Middle frontal gyrus (tissue), 1 donor: ENCODE measurements at regions not wholly inside any gene's neighbourhood (a gene's known extent, or its start where the extent isn't known, plus 50 kb on each side); places are given as distances from the start of the nearest gene placed in this dataset.
"Not testable (repeated sequence)": the region's sequence is repeated elsewhere in the genome, so short reads cannot be mapped to it uniquely, and the experiment has no call there.

Source experiments
- DNase-seq: peaks from one replicate; pipeline ENCODE4 v3.0.0-alpha.2; 2015; ENCODE audit warnings: low spot score; ENCODE audit errors: extremely low spot score

- DNase-seq: peak; percentile 12
These were observed 250.0 kb downstream of the NXPE2 start for GRCh38 chr11:114928260-114928870.

- DNase-seq: no peak
These were observed 251.1 kb downstream of the NXPE2 start for GRCh38 chr11:114929351-114930000.

- no peak for DNase-seq
These were observed 260.5 kb downstream of the NXPE2 start for GRCh38 chr11:114938799-114939198.

GRCh38 chr11:114942207-114942606 lies 263.9 kb downstream of the NXPE2 start:
- DNase-seq: no peak

GRCh38 chr11:114949614-114950351 lies 271.5 kb downstream of the NXPE2 start:
- no peak for DNase-seq

DNA sequence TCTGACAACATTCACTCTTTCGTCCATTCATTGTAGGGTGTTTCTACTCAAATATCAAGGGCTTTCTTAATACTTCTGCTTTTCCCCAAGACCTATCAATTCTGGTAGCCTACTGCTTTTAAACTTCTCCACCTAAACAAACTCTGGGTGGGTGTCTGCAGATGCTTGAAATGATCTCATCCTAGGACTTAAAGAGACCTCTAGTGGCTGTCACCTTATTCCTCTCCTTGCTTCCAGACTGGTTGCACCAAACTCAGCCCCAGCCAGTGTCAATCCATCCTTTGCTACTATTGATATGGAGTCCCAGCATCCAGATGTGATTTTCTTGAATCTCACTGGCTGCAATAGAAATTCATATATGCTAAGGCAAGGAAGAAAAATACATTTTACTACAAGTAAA lies 274.7 kb downstream of the NXPE2 start:
- DNase-seq: no peak

GRCh38 chr11:114955923-114956322 lies 277.6 kb downstream of the NXPE2 start:
- DNase-seq: no peak

GRCh38 chr11:114956566-114956965 lies 278.2 kb downstream of the NXPE2 start:
- no peak for DNase-seq

DNA sequence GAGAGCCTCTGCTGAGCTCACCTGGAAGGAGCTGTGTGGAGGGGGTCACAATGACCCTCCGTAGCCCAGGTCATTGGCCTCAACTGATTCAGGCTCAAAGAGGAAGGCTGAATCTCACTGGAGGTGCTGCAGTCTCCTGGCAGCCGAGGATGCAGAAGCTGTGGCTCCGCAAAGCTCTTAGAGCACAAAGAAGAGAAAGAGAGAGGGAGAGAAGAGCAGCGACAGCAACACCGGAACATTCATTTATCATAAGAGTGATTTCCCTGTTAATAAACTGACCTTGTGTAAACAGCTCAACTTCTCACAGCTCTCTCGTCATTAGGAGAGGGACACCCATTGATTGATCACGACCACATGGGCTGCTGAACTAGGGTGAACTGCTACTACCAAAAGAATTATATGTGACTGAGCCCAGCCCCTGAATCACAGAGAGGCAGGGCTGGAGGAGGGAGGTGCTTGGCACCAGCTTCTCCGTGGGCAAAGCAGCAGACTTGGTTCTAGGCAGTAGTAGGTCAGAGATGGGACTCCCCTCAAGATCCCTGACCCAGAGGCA lies 281.7 kb downstream of the NXPE2 start:
- no peak for DNase-seq

- not testable (repeated sequence) for DNase-seq
These were observed 282.5 kb downstream of the NXPE2 start for GRCh38 chr11:114960819-114961218.

DNA sequence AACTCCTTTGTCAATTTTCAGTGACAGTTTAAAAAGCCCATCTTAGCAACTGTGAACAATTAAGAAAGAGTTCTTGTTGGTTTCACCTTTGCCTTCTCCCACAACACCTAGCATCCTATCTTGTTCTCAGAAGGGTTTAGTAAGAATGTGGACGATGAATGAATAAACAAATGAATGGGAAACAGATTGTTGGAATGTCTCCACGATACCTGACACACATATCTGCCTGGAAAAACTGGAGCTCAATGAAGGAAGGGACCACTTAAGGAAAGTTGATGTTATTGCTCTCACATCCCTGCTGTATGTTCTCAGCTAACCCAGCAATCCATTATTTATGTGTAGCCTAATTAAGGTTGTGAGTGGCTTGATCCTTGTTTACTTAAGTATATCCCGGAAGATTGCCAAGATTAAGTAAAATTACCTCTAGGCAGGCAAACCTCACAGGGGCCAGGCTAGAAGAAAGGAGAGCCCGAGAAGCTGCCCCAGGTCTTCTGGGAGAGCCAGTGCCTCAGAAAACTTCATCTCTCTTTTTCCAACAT lies 286.4 kb downstream of the NXPE2 start:
- DNase-seq: no peak

GRCh38 chr11:114970927-114971645 lies 292.8 kb downstream of the NXPE2 start:
- DNase-seq: no peak

DNA sequence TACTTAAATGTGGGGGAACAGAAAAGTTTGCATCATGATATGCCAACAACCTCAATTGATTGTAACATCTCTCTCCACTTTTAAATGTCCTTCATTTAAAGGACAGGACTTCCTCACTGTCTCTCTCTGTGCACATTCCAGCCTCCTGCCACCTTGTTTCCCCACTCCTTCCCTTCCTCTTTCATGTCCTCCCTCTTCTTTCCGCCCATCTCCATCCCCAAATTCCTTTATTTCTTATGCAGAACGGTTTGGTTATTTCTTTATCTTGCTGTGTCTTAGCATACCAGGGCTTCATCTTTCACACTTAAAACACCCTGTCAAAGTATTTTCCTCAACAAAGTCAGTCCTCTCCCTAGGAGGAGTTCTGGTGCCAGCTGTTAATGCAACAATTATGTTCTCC lies 293.8 kb downstream of the NXPE2 start:
- no peak for DNase-seq

DNA sequence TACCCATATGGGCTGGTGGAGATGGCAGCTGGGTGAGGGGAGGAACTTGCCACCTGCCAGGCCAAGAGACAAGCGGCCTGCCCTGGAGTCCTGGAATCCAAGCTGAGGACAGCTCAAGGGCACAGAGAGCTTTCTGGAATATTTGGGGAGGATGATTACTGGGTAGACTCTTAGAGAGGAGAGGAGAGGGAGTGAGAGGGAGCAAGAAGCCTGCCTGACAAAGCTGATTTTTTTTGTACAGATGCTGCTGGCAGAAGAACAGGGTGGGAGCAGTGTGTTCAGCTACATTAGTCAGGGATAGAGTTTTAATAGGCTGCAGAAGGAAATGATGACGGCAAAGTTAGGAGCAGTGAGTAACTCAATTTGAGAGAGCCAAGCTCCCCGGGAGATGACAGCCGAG lies 299.3 kb downstream of the NXPE2 start:
- DNase-seq: no peak

GRCh38 chr11:114982141-114982540 lies 303.8 kb downstream of the NXPE2 start:
- DNase-seq: no peak

DNA sequence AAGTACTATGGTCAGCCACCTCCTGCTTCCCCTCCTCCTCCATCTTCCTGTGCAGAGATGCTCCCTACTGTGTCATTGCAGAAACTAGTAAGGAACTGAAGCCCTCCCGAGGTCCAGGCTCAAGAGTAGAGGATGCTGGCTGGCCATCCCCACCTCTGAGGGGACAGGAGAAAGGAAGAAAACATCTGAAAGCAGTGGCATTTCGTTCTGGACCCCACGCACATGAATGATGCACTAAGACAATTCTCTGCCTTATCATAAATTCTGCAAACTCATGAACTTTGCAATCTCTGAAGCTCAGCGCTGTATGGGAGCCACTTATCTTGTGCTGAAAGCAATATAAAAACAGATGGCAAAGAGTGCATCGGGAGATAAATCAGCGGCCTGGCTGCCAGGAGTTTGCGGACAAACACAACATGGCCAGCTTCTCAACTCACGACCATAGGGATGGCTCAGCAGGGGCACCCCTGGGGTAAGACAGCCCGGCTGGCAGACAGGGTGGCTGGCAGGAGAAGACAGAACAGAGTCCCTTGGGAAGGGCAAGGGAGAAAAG lies 306.4 kb downstream of the NXPE2 start:
- DNase-seq: no peak

GRCh38 chr11:114986365-114986764 lies 308.0 kb downstream of the NXPE2 start:
- DNase-seq: no peak

- DNase-seq: no peak
These were observed 308.9 kb downstream of the NXPE2 start for GRCh38 chr11:114987186-114987760.

DNA sequence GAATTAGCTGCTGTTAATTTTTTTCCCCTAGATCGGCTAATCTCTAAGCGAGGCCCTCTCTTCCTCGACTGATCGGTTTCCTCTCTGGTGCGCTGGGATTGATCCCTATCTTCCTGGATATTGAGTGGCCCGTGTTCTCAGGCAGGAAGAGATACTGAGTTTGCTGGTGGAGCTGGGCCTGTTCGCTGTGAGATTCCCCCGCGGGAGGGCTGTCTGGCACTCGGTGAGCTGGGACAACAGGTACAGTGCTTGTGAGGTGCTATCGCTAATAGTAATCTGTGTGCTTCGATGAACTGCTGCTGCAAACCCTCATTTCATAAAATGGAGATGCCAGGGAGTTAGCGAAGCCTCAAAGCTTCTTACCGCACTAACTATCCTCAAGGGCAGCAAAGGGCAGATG lies 310.3 kb downstream of the NXPE2 start:
- DNase-seq: no peak

GRCh38 chr11:114989536-114989935 lies 311.2 kb downstream of the NXPE2 start:
- DNase-seq: no peak

GRCh38 chr11:115005663-115006062 lies 327.3 kb downstream of the NXPE2 start:
- DNase-seq: no peak
